Prostate gland (tissue), 2 donors: ENCODE measurements at regions not wholly inside any gene's neighbourhood (a gene's known extent, or its start where the extent isn't known, plus 50 kb on each side); places are given as distances from the start of the nearest gene placed in this dataset.

Experiments
- DNase-seq: peaks from one replicate; pipeline ENCODE4 v3.0.0-alpha.2; 2019; ENCODE audit warnings: low spot score
- H3K27ac ChIP-seq, 2 donors: fragments of 200-600 bp; sonication (generic); 2 replicates each; pipeline ENCODE4 v1.5.1; 2017 to 2019
- H3K27me3 ChIP-seq: fragments of 200-600 bp; sonication (generic); replicated peaks from 2 replicates; pipeline ENCODE4 v1.5.1; 2019; ENCODE audit not compliant: insufficient read depth
- H3K36me3 ChIP-seq, 2 donors: fragments of 200-600 bp; sonication (generic); 1 replicate in 1 of 2; 2 replicates in 1 of 2; pipeline versions ENCODE4 v1.5.1 to v1.8.1; 2017 to 2019
- H3K4me1 ChIP-seq: fragments of 200-600 bp; sonication (generic); replicated peaks from 2 replicates; pipeline ENCODE4 v1.5.1; 2019
- H3K4me3 ChIP-seq, 2 donors: fragments of 200-600 bp; sonication (generic); 2 replicates each; pipeline ENCODE4 v1.5.1; 2017 to 2019
- H3K9me3 ChIP-seq: fragments of 200-600 bp; sonication (generic); 2 replicates; pipeline ENCODE4 v1.5.1; 2017
- CTCF ChIP-seq, 4 experiments: fragments of 200-600 bp in 2 of 4; fragments of 450-650 bp in 2 of 4; sonication (generic) in 2 of 4; IDR thresholded peaks; 1 replicate in 3 of 4; 2 replicates in 1 of 4; pipeline ENCODE4 v1.5.1; 2016 to 2019; ENCODE audit warnings: antibody characterized with exemption in 4 of 4, mild to moderate bottlenecking in 2 of 4, moderate library complexity in 2 of 4
- POLR2A ChIP-seq: fragments of 450-650 bp; IDR thresholded peaks from one replicate; pipeline ENCODE4 v1.6.1; 2016; ENCODE audit warnings: antibody characterized with exemption, mild to moderate bottlenecking
- POLR2AphosphoS5 ChIP-seq: sonication (generic); formaldehyde crosslinking; IDR thresholded peaks from one replicate; pipeline ENCODE4 v1.6.1; 2017; ENCODE audit warnings: antibody characterized with exemption
- WGBS: methylation state at CpG from one replicate; pipeline ENCODE4 v1.1.5; 2018; 5-methylcytosine and 5-hydroxymethylcytosine counted together
- intact Hi-C: fragments of 100-400 bp; cut with DNase I; formaldehyde crosslinking; loops from one replicate; pipeline ENCODE4 v1.14.2; 2022

GRCh38 chr16:87170310-87170709 lies 146.9 kb downstream of the C16orf95 start:
- no peak overlapping the region for H3K27ac ChIP-seq
- intact Hi-C loops = no loop called here
- WGBS = 96% methylated on average over 5 of the region's 5 CpGs
- no peak overlapping the region for H3K4me3 ChIP-seq
- no peaks in the 10 kb centered on the region for H3K36me3 ChIP-seq
- H3K9me3 ChIP-seq = no peaks in the 10 kb centered on the region
- DNase-seq = no peak
- TF ChIP-seq CTCF (IDR thresholded peaks at IDR 0.05) = no peak
- H3K27me3 ChIP-seq = no peaks in the 10 kb centered on the region
- H3K4me1 ChIP-seq = no peaks in the 10 kb centered on the region

- intact Hi-C loops = no loop called here
- H3K27me3 ChIP-seq = no peaks in the 10 kb centered on the region
- no peak overlapping the region for H3K4me3 ChIP-seq
- WGBS = 94% methylated on average over 11 of the region's 11 CpGs
- no peaks in the 10 kb centered on the region for H3K36me3 ChIP-seq
- no peaks in the 10 kb centered on the region for H3K4me1 ChIP-seq
- H3K27ac ChIP-seq = no peak overlapping the region
- no peaks in the 10 kb centered on the region for H3K9me3 ChIP-seq
- TF ChIP-seq CTCF (IDR thresholded peaks at IDR 0.05) = no peak
- no peak for TF ChIP-seq POLR2A
- no peak for TF ChIP-seq POLR2AphosphoS5
- DNase-seq = no peak
These were observed 145.5 kb downstream of the C16orf95 start for GRCh38 chr16:87171723-87172122.

- Histone ChIP-seq H3K4me3 (no peak overlapping the region), H3K27ac (no peak overlapping the region), H3K9me3 (no peaks in the 10 kb centered on the region), H3K36me3 (no peaks in the 10 kb centered on the region), H3K4me1 (no peaks in the 10 kb centered on the region), H3K27me3 (no peaks in the 10 kb centered on the region)
- 85% methylated on average over 6 of the region's 6 CpGs for WGBS
- TF ChIP-seq POLR2A = no peak
- no peak for TF ChIP-seq POLR2AphosphoS5
- no peak for TF ChIP-seq CTCF (IDR thresholded peaks at IDR 0.05)
- no peak for DNase-seq
- intact Hi-C loops = no loop called here
These were observed 144.6 kb downstream of the C16orf95 start for GRCh38 chr16:87172632-87173031.

DNA sequence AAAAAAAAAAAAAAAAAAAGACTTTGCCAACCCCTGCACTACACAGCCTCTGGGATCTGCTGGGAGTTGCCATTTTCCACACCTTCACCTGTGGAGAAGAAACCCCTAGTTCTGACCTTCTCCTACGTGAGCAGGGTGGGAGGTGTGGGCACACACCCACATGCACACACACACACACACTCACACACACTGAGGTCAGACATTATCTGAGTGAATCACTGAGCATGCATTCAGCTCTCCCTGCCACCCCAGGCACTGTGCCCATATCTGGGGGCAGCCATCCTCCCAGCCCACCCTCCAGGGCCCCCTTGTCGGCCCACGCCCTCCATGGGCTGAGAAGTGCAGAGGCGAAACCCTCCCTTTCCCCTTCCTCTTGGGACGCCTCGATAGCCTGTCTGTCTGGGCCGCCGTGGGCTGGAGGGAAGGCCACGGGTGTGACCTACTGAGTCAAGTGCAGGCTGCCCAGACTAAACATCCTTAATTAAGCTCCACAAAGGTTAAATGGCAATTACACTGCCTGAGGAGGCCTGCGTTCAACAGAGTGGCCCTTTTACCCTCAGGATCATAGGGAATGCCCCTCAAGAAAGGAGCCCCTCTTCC lies 143.8 kb downstream of the C16orf95 start:
- H3K4me1 ChIP-seq = no peaks in the 10 kb centered on the region
- H3K4me3 ChIP-seq = no peak overlapping the region
- intact Hi-C loops = no loop called here
- TF ChIP-seq CTCF (IDR thresholded peaks at IDR 0.05) (no peak), POLR2A (no peak), POLR2AphosphoS5 (no peak)
- 67% methylated on average over 10 of the region's 10 CpGs for WGBS
- H3K9me3 ChIP-seq = no peaks in the 10 kb centered on the region
- H3K36me3 ChIP-seq = no peaks in the 10 kb centered on the region
- no peak overlapping the region for H3K27ac ChIP-seq
- no peak for DNase-seq
- H3K27me3 ChIP-seq = no peaks in the 10 kb centered on the region

GRCh38 chr16:87174061-87174460 lies 143.1 kb downstream of the C16orf95 start:
- H3K4me3 ChIP-seq = no peak overlapping the region
- no peak overlapping the region for H3K27ac ChIP-seq
- TF ChIP-seq POLR2AphosphoS5 = no peak
- no peak for TF ChIP-seq CTCF (IDR thresholded peaks at IDR 0.05)
- no peak for TF ChIP-seq POLR2A
- DNase-seq = no peak
- peaks cover 4% of the 10 kb centered on the region for H3K27me3 ChIP-seq
- intact Hi-C loops = no loop called here
- no peaks in the 10 kb centered on the region for H3K36me3 ChIP-seq
- H3K4me1 ChIP-seq = no peaks in the 10 kb centered on the region
- no peaks in the 10 kb centered on the region for H3K9me3 ChIP-seq
- 92% methylated on average over 5 of the region's 5 CpGs for WGBS
